ENCODE measurements at regions not wholly inside any gene's neighbourhood (a gene's known extent, or its start where the extent isn't known, plus 50 kb on each side); places are given as distances from the start of the nearest gene placed in this dataset. TPM values are rescaled to one million over a fixed set of nuclear protein-coding genes. Genes with fewer than 3 reads are reported as not detected.

GRCh38 chr6:33853736-33854135 lies 49.9 kb upstream of the MLN start (continued):
- no peak for TF ChIP-seq PBX3 (IDR thresholded peaks at IDR 0.05; ENCODE audit: insufficient replicate concordance, low read depth, low read length)
- no peak for TF ChIP-seq ZNF274 (IDR thresholded peaks at IDR 0.05; ENCODE audit: insufficient read depth, insufficient read length)

Small RNAs in the stretch of these regions (microRNA-seq; reads per million reads assigned to microRNA genes)
- gene MIR7159, result not detected

Small RNAs in the stretch of these regions (small RNA-seq; reads per million reads assigned to genes)
- gene AL138889.2, result not detected
- not detected for gene MIR7159
